Spinal cord (tissue), 9 donors: ENCODE measurements at regions not wholly inside any gene's neighbourhood (a gene's known extent, or its start where the extent isn't known, plus 50 kb on each side); places are given as distances from the start of the nearest gene placed in this dataset.

Experiments used
- DNase-seq, 6 donors: peaks; one replicate each; pipeline versions ENCODE4 v3.0.0 to v3.0.0-alpha.2; 2013 to 2015; ENCODE audit warnings: low spot score in 6 of 6, low read depth in 4 of 6
- H3K27ac ChIP-seq: one replicate; pipeline ENCODE4 v1.5.1; 2013; ENCODE audit warnings: low read depth, low read length, control low read depth
- H3K27me3 ChIP-seq: one replicate; pipeline ENCODE4 v1.6.1; 2013; ENCODE audit warnings: low read length; ENCODE audit not compliant: control insufficient read depth, insufficient read depth
- H3K36me3 ChIP-seq: one replicate; pipeline ENCODE4 v1.6.1; 2013; ENCODE audit warnings: low read length; ENCODE audit not compliant: control insufficient read depth, insufficient read depth
- H3K4me1 ChIP-seq: one replicate; pipeline ENCODE4 v1.6.1; 2013; ENCODE audit warnings: low read length; ENCODE audit not compliant: control insufficient read depth, insufficient read depth
- H3K4me3 ChIP-seq: one replicate; pipeline ENCODE4 v1.5.1; 2013; ENCODE audit warnings: low read depth, low read length, control low read depth
- H3K9me3 ChIP-seq: one replicate; pipeline ENCODE4 v1.6.1; 2013; ENCODE audit warnings: low read length; ENCODE audit not compliant: control insufficient read depth, insufficient read depth
- WGBS: methylation state at CpG from one replicate; pipeline ENCODE4 v1.1.5; 2013; ENCODE audit warnings: missing lambda C conversion rate; ENCODE audit not compliant: insufficient coverage; 5-methylcytosine and 5-hydroxymethylcytosine counted together
- donor health status: healthy.

- no peaks in the 10 kb centered on the region for H3K27me3 ChIP-seq
- H3K27ac ChIP-seq: no peak overlapping the region
- no peaks in the 10 kb centered on the region for H3K36me3 ChIP-seq
- H3K4me1 ChIP-seq: no peaks in the 10 kb centered on the region
- no peak overlapping the region for H3K4me3 ChIP-seq
- DNase-seq: no peak
- no peaks in the 10 kb centered on the region for H3K9me3 ChIP-seq
- 82% methylated on average over 4 of the region's 4 CpGs for WGBS
Measured at GRCh38 chr10:125575843-125576242, 107.1 kb downstream of the TEX36 start.

GRCh38 chr10:125568156-125568555, 114.8 kb downstream of the TEX36 start:
- no peak overlapping the region for H3K4me3 ChIP-seq
- H3K27ac ChIP-seq: no peak overlapping the region
- no peaks in the 10 kb centered on the region for H3K4me1 ChIP-seq
- H3K9me3 ChIP-seq: no peaks in the 10 kb centered on the region
- WGBS: 92% methylated on average over 4 of the region's 4 CpGs
- no peaks in the 10 kb centered on the region for H3K27me3 ChIP-seq
- no peaks in the 10 kb centered on the region for H3K36me3 ChIP-seq
- DNase-seq: no peak

GRCh38 chr10:125567529-125567928, 115.4 kb downstream of the TEX36 start:
- no peak overlapping the region for H3K4me3 ChIP-seq
- no peak overlapping the region for H3K27ac ChIP-seq
- no peaks in the 10 kb centered on the region for H3K9me3 ChIP-seq
- DNase-seq: no peak
- no peaks in the 10 kb centered on the region for H3K4me1 ChIP-seq
- no peaks in the 10 kb centered on the region for H3K27me3 ChIP-seq
- H3K36me3 ChIP-seq: no peaks in the 10 kb centered on the region
- WGBS: 93% methylated on average over 3 of the region's 6 CpGs

GRCh38 chr10:125565046-125565445, 117.9 kb downstream of the TEX36 start:
- peak in 2 of 6 donors; percentile 23 to 25 for DNase-seq
- no peak overlapping the region for H3K27ac ChIP-seq
- no peak overlapping the region for H3K4me3 ChIP-seq
- H3K27me3 ChIP-seq: no peaks in the 10 kb centered on the region
- H3K36me3 ChIP-seq: no peaks in the 10 kb centered on the region
- no peaks in the 10 kb centered on the region for H3K9me3 ChIP-seq
- no peaks in the 10 kb centered on the region for H3K4me1 ChIP-seq
- 100% methylated on average over 1 of the region's 6 CpGs for WGBS

GRCh38 chr10:125564570-125564969, 118.4 kb downstream of the TEX36 start:
- Histone ChIP-seq H3K4me1 (no peaks in the 10 kb centered on the region), H3K27ac (no peak overlapping the region), H3K9me3 (no peaks in the 10 kb centered on the region), H3K36me3 (no peaks in the 10 kb centered on the region), H3K4me3 (no peak overlapping the region), H3K27me3 (no peaks in the 10 kb centered on the region)
- DNase-seq: no peak
- 83% methylated on average over 3 of the region's 3 CpGs for WGBS

- WGBS: 87% methylated on average over 3 of the region's 4 CpGs
- Histone ChIP-seq H3K27ac (no peak overlapping the region), H3K4me3 (no peak overlapping the region), H3K36me3 (no peaks in the 10 kb centered on the region), H3K27me3 (no peaks in the 10 kb centered on the region), H3K4me1 (no peaks in the 10 kb centered on the region), H3K9me3 (no peaks in the 10 kb centered on the region)
- no peak for DNase-seq
Measured at GRCh38 chr10:125562737-125563136, 120.2 kb downstream of the TEX36 start.

- WGBS: no CpG with 5 or more reads among the region's 2 CpGs
- Histone ChIP-seq H3K9me3 (no peaks in the 10 kb centered on the region), H3K36me3 (no peaks in the 10 kb centered on the region), H3K4me3 (no peak overlapping the region), H3K4me1 (no peaks in the 10 kb centered on the region), H3K27ac (no peak overlapping the region), H3K27me3 (no peaks in the 10 kb centered on the region)
- no peak for DNase-seq
Measured at GRCh38 chr10:125560947-125561346, 122.0 kb downstream of the TEX36 start.

- H3K36me3 ChIP-seq: no peaks in the 10 kb centered on the region
- no peaks in the 10 kb centered on the region for H3K27me3 ChIP-seq
- H3K27ac ChIP-seq: no peak overlapping the region
- no peaks in the 10 kb centered on the region for H3K9me3 ChIP-seq
- H3K4me1 ChIP-seq: no peaks in the 10 kb centered on the region
- no peak for DNase-seq
- H3K4me3 ChIP-seq: no peak overlapping the region
- no CpG with 5 or more reads among the region's 2 CpGs for WGBS
Measured at GRCh38 chr10:125559210-125559609, 123.8 kb downstream of the TEX36 start.

- no peak for DNase-seq
- no peaks in the 10 kb centered on the region for H3K27me3 ChIP-seq
- H3K4me1 ChIP-seq: no peaks in the 10 kb centered on the region
- H3K27ac ChIP-seq: no peak overlapping the region
- no peaks in the 10 kb centered on the region for H3K9me3 ChIP-seq
- H3K4me3 ChIP-seq: no peak overlapping the region
- 93% methylated on average over 5 of the region's 7 CpGs for WGBS
- no peaks in the 10 kb centered on the region for H3K36me3 ChIP-seq
Measured at GRCh38 chr10:125557801-125558505, 125.0 kb downstream of the TEX36 start.

- Histone ChIP-seq H3K4me3 (no peak overlapping the region), H3K36me3 (no peaks in the 10 kb centered on the region), H3K27me3 (no peaks in the 10 kb centered on the region), H3K4me1 (no peaks in the 10 kb centered on the region), H3K27ac (no peak overlapping the region), H3K9me3 (peaks cover 5% of the 10 kb centered on the region)
- peak in 1 of 6 donors; percentile 31 for DNase-seq
- WGBS: no CpG with 5 or more reads among the region's 4 CpGs
Measured at GRCh38 chr10:125557311-125557710, 125.7 kb downstream of the TEX36 start.
